HG03064 (cell line): ENCODE measurements at regions not wholly inside any gene's neighbourhood (a gene's known extent, or its start where the extent isn't known, plus 50 kb on each side); places are given as distances from the start of the nearest gene placed in this dataset.
A peak's percentile ranks its signal among the peaks of the same experiment; 100 is the strongest.

Experiments
- ATAC-seq: cut with Tn5 transposase; IDR thresholded peaks from one replicate; pipeline ENCODE4 v1.9.1; 2021; ENCODE audit warnings: low read depth; ENCODE audit not compliant: unreplicated experiment

GRCh38 chr2:213202011-213202410 lies 50.6 kb upstream of the IKZF2 start:
- no peak for ATAC-seq

- ATAC-seq, result no peak
Measured at GRCh38 chr2:213205944-213206343, 54.5 kb upstream of the IKZF2 start.

- no peak for ATAC-seq
Measured at GRCh38 chr2:213213186-213213585, 61.8 kb upstream of the IKZF2 start.

- ATAC-seq, result no peak
Measured at GRCh38 chr2:213214209-213214608, 62.8 kb upstream of the IKZF2 start.

DNA sequence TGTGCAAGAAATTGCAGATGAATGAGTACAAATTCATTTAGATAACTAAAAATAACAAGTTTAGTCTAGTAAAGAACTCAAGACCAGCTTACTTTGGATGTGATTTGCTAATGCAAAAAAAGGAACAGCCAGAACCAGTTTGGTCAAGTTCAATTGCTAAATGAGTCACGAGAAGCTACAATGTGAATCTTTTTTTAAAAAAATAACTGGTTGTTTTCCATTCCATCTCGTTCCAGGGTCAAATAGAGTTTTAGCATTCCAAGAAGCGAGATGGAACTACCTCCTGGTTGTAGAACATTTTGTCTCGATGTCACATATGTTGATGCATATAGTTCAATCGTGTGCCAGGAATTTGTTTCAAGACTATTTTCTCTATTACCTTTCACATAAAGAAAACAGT lies 65.0 kb upstream of the IKZF2 start:
- no peak for ATAC-seq

DNA sequence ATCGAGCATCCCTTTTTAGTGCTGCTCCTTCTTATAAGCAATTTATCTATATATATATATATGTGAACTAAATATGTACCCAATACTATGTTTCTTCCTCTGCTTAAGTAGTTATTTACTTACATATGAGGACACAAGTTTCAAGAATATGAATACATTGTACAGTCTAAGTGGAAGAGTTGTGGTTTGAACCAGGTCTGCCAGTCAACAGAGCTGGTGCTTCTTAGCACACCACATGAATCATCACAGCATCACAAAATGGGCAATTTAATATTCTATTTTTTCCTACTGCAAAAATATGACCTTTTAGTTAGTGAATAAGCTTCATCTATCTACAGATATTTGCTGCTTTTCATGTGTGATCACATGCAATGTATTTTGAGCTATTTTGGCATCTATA lies 64.4 kb upstream of the SPAG16 start:
- no peak for ATAC-seq

DNA sequence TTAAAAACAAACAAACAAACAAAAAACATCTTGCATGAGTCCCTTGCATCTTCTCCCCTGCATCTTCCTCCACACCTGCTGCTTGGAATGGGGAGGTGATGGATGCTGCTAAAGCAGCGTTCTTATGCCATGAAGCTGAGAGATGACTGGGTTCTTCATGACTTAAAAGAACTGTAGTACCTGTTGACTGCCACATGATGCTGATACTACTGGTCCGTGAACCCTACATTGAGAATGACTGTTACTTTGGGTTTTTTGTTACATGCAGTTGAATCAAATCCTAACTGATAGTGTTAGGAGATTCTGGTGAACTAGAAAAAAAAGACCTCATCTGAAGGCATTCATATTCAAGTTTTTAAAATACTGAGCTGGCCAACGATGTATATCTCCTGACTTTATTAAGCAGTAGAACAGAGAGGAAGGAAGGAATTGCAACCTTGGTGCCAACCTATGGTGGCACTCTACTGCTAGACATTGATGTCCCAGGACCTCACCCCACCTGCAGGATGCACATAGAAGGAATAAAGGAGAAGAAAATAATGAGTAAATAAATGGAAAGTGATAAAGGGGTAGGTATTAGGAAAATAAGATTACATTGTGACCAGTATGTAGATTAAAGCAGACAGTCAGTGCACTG lies 63.2 kb upstream of the SPAG16 start:
- no peak for ATAC-seq

DNA sequence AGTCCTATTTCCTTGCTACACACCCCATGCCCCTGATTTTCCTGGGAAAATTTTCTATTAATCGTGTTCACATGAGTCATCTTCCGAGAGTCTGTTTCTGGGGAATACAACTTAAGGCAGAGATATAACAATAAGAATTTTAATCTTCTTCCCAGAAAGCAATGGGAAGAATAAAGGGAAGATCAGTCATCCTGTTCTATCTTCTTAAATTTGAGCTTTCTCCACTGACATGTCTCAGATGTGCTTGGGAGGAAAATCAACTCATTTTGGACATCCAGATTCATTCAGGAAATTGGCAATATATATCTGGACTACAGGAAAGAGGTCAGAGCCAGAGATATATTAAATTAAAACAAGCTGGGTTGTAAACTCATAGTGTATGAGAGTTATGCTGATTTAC lies 62.3 kb upstream of the SPAG16 start:
- ATAC-seq, result no peak

DNA sequence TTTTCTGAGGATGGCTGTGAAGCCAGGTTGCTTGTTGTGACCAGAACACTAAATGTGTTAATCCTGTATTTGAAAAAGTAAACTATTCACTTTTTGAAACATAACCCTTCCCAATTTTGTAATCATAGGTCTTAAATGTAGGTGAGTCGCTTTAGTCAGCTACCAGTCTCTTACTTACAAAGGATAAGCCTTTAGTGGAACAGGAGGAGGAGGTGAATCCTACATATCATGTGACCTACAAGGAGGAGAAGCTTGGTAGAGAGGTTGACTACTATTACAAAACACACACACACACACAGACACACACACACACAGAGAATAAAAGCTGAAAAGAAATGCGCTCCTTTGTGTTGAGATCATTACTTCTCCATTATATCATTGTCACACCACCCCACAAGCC lies 59.9 kb upstream of the SPAG16 start:
- no peak for ATAC-seq

DNA sequence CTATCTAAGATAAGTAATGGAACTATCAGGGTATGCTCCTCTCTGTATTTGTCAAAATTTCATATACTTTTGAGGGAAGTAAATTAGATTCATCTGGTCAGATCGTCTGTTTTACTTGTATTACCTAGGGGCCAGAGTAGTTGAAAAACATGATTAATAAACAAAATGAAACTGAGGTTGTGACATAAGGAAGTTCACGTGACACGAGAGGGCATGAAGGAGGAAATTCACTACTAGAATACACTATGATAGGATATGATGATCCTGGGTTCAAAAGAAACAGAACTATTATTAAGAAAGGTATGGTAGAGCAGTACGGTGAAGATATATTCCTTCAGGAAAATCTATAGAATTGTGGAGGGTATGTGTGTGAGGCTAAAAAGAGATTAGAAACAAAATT lies 58.4 kb upstream of the SPAG16 start:
- no peak for ATAC-seq

- peak; percentile 93 for ATAC-seq
Measured at GRCh38 chr2:213227458-213227857, 56.8 kb upstream of the SPAG16 start.

- no peak for ATAC-seq
Measured at GRCh38 chr2:213228638-213229037, 55.6 kb upstream of the SPAG16 start.

DNA sequence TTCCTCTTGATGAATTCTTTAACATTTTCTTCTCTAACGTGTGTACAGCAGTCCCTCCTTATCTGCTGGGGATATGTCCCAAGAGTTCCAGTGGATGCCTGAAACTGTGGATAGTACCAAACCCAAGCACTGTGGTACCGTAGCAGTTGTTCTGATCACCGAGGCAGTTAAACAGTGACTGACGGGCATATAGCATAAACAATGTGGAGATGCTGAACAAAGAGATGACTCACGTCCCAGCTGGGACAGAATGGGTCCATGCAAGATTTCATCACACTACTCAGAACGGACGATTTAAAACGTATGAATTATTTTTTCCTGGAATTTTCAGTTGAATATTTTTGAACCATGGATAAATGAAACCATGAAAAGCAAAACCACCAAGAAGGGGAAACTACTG lies 54.5 kb upstream of the SPAG16 start:
- no peak for ATAC-seq

DNA sequence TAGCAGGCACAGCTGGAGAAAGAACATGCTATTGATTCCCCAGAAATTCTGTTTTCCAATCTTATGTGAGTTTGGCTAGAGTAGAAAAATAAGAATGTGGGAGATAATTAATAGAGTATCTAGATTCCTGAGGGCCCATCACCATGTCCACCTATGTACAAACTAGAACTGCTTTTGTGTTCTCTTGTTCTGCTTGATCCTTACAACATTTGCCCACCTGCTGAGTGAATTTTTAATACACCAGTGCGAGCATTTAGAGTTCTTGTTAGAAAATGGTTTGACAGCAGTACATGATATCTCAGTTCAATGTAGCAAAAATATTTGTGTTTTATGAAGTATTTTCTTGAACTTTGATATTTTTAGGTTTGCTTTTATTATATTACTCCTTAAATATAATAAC lies 52.3 kb upstream of the SPAG16 start:
- no peak for ATAC-seq

GRCh38 chr2:213232649-213233437 lies 51.4 kb upstream of the SPAG16 start:
- ATAC-seq, result peak; percentile 85

- ATAC-seq, result no peak
Measured at GRCh38 chr2:213233438-213234330, 50.6 kb upstream of the SPAG16 start.
